HG03159 (cell line): ENCODE measurements at regions not wholly inside any gene's neighbourhood (a gene's known extent, or its start where the extent isn't known, plus 50 kb on each side); places are given as distances from the start of the nearest gene placed in this dataset.
"Not testable (repeated sequence)": the region's sequence is repeated elsewhere in the genome, so short reads cannot be mapped to it uniquely, and the experiment has no call there.

ENCODE experiments used
- ATAC-seq: cut with Tn5 transposase; IDR thresholded peaks from one replicate; pipeline ENCODE4 v1.9.1; 2021; ENCODE audit warnings: mild to moderate bottlenecking, moderate library complexity; ENCODE audit not compliant: unreplicated experiment

DNA sequence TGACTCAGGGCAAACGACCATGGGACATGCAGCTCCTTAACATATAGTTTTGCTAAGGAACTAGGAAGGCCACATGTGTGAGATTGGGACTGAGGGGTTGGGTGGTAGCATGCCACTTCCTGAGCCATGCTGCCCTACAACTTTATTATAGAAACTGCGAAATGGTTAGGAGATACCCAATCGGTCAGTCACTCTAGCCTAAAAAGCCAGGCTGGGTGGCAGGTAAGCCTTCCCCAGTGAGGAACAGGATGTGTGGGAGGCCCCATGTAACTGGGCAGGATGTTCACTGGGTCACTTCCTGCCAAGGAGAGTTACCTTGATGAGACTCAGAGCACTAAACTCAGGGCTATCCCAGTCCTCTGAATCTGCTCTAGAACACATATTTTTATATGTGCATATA is 123.5 kb downstream of the MAP3K7 start:
- ATAC-seq, result no peak

DNA sequence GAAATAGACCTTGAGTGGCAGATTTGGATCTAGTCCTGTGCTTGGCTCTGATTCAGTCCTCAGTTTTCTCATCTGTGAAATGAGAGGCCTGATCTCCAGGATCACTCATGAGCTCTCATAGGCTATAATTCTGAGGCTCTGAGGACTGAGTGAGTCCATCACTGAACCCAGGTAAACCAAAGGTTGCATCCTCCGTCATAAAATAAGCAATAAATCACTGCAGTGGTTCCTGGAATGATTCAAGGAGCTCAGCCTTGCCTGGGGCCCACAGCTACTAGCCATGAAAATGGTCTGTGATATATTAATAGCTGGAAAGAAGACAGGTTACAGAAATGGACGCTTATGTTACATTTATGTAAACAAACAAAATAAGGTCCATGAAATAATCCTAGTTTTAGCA is 124.8 kb downstream of the MAP3K7 start:
- no peak for ATAC-seq

DNA sequence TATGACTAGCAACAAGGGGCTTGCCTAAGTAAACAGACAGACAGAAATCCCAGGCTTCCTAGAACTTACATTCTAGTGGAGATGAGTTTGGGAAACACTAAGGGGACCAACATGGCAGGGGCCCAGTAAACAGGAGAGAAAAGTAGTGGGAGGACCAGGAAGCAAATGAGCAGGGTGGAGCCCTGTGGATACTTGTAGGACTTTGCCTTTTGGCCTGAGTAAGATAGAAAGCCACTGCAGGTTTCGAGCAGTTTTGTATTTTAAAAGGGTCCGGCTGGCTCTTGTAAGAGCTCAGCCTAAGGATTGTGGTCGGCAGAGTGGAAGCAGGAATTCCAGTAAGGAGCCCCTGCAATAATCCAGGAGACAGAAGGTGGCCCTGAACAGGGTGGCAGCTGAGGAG is 125.5 kb downstream of the MAP3K7 start:
- no peak for ATAC-seq

DNA sequence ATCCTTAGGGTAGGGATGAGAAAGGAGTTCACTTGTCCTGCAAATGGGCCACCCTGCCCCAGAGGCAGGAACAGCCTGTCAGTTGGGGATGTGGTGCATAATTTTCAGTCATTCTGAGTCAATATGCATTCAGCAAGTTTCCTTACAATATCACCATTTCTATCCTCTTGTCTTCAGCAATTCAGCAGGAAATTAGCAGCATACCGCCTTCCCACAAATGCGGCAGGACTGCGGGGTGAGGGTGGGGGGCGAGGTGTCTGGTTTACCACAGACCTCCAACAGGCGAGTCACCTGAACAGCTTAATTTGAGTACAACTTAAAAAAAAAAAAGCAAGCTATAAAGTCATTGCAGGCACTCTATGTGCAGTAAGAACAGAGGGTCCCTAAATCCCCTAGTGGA is 126.8 kb downstream of the MAP3K7 start:
- ATAC-seq, result no peak

- no peak for ATAC-seq
Observed at GRCh38 chr6:90459225-90459758, 127.6 kb downstream of the MAP3K7 start.

DNA sequence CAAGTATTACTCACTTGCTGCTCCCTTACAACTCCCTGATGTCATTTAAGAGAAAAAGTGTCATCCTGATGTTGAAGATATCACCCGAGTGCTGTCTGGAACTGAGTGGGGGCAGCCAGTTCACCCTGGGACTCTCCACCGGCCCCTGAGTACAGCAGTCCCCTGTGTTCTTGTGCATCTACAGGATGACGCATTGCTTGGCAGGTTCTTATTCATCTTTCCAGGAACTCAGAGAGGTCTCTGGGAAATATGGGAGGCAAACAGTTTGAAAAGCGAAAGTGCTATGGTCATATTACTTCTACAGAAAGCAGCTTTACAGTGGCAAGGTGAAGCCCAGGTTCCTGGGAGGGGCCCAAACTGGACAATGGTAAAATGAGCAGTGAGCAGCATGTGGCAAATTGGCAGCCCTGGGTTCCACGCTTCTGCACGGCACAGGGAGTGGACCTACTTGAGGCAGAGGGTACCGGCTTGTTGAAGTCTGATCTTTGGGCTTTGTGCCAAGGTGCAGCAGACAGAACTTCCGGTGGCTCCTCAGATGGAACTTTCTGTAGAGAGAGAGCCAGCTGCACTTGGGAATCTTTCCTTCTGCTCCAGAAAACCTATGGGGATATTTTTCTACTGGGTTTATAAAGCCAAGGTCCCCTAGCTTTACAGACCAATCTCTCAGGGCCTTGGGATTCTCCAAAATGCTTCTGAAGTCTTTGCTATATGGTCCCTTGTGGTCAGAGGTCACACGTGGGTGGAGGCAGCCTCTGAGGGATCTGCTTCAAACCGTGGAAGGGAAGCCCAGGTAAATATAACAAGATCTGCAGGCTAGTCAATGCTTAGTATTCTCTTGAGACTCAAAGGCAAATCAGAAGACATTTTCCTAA is 128.3 kb downstream of the MAP3K7 start:
- ATAC-seq, result no peak

DNA sequence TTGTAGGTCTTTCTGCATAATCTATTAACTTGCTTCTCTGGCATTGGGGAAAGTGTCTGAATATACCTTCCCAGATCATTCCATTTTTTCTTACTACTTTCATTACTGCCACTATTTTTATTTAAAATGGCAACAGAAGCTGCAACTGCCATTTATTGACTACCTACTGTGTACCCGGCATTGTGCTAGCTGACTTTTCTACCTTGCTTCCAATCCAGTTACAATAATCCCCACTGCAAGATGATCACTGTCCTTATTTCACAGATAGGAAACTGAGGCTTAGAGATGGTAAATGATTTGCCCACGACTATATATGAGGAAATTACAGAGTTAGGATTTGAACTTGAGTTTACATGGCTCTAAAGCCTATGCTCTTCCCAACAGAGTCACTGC is 129.0 kb downstream of the MAP3K7 start:
- ATAC-seq, result no peak

DNA sequence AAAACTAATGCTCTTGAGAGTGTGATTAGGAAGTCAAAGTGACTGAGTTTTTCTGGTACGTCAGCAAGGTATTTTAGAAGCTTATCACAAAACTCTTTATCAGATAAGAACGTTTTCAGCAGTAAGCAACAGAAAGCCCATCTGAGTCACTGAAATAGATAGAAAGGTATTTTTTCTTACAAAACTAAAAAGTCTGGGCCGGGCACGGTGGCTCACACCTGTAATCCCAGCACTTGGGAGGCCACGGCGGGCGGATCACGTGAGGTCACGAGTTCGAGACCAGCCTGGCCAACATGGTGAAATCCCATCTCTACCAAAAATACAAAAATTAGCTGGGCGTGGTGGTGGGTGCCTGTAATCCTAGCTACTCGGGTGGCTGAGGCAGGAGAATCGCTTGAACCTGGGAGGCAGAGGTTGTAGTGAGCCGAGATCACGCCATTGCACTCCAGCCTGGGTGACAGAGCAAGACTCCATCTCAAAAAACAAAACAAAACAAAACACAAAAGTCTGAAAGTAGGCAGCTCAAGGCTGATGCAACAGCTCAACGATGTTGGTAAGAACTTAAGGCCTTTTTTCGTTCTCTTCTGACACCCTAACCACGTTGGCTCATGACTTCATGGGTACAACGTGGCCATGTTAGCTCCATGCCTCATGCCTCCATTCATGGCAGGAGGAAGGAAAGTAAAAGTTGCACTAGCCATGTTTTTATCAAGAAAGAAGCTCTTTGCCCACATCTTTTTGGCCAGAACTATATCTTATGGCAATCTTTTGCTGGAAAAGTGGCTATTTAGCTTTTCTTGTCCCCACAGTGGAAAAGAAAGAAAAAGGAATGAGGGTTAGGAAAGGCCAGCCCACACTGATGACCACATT is 129.6 kb downstream of the MAP3K7 start:
- not testable (repeated sequence) for ATAC-seq

DNA sequence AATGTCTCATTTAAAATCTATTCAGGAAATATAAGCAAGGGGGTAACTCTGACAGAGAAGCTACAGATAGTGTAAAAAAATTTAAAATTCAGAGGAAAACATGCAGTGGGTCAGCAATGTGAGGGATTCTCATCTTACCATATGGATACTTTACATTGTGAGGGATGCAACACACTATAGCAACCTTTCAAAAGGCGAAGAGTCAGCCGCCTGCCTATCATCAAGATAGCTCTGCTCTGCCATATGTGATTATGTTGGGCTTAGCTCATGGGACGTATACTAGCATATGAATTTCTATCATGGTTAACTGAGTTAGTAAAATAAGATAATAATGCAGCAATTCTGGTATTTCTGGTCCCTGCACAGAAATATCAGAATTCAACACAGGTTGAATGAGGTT is 130.9 kb downstream of the MAP3K7 start:
- no peak for ATAC-seq

DNA sequence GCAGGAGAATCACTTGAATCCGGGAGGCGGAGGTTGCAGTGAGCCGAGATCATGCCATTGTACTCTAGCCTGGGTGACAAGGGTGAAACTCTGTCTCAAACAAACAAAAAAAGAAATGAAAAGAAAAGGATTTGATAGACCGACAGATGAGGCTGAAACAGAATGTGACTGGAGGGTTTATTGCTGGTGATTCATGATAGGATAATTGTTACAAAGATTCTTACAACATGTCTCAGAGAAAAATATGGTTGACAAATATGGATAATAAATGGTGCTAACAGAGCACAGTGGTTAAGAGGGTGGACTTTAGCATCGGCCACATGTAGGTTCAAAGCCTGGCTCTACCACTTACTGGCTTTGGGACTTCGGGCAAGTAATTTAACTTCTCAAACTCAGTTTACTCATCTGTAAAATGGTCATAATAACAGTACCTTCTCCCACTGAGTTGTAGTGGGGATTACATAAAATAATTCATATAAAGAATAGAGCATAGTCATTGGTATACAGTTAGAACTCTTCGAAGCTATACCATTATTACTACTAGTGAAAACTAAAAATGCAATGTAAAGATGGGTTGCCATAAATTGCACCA is 131.9 kb downstream of the MAP3K7 start:
- no peak for ATAC-seq

- no peak for ATAC-seq
Observed at GRCh38 chr6:90450268-90450953, 136.5 kb downstream of the MAP3K7 start.

- ATAC-seq, result no peak
Observed at GRCh38 chr6:90449311-90449710, 137.6 kb downstream of the MAP3K7 start.

DNA sequence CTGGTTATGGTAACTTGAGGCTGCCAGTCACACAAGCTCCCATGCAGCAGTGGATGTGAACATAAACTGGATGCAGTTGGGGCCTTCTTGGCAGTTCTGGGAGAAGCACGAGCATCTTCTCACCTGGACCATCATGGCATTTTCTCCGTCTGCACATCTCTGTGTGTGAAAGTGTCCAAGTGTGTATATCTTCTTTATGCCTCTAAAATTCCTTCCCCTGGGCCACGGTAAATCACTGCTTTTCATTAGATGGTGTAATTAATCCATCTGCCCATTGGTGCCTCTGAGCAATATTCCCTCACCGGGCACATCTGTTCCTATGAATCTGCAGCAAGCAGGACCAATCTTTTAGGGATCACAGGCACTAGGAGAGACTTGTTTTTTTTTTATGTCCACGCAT is 138.0 kb downstream of the MAP3K7 start:
- ATAC-seq, result no peak

- ATAC-seq, result no peak
Observed at GRCh38 chr6:90446164-90446563, 140.7 kb downstream of the MAP3K7 start.

DNA sequence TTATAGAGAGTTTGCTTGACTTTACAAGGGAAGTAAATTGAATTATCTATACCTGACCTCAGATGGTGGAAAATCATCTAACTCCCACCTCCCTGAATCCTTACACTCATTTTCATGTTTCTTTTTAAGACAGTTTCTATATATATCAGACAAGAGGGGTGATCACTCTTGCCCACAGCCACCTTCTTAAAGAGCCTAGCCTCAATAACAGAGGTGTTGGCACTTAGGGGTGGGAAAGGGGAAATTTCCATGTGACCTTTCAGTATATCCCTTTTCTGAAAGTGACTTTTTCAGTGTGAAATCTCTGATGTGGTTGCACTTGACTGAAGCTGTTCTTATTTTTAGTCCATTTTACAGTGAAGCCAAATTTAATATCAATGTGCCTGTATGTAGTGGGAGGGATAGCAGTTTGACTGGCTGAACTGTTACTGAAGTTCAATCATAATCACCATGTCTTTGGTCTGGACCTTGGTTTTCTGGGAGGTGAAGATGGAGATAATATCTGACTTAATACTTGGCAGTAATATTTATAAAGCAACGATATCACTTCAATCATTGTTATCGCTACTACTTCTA is 141.3 kb downstream of the MAP3K7 start:
- ATAC-seq, result no peak

DNA sequence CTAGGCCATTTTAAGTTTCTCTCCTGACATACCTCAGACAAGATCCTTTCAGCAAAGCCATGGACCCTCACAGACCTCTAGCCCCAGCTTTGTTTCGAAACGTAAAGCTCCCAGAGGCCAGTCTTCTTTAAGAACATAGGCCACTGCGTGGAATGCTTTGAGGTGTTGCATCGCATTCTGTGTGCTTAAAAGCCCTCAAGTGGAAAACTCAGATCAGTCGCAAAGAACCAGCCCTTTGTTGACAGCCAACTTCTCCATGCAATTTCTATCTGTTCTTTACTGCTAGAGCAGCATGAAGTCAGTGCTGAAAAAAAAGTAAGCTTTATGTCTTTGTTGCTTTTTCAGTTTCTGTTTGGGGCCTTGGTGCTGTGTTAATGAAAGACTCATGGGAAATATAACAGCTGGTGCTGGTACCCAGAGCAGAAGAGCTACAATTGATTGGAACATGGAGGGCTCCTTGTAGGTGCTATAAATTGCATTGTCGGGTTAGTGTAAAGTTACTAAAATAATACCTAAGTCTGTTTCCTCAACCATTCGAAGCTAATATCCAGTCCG is 142.6 kb downstream of the MAP3K7 start:
- no peak for ATAC-seq

- no peak for ATAC-seq
Observed at GRCh38 chr6:90442366-90442765, 144.5 kb downstream of the MAP3K7 start.

GRCh38 chr6:90440586-90441283 is 144.1 kb upstream of the BACH2 start:
- ATAC-seq, result no peak

DNA sequence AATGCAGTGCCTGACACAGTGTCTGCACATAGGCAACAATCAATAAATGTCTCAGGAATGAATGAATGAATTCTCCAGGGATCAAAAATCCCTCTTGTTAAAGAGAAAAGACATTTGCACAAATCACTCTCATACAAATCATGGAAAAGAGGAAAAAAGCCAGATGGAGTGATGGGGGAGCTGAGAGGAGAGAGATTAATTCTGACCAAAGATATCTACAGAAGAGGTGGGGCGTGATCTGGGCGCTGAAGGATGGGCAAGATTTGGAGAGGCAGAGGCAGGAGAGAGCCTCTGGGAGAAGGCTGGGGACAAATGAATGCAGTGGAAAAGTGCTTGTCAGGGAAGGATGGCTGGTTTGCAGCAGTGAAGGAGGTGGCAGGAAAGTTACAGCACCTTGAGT is 142.9 kb upstream of the BACH2 start:
- no peak for ATAC-seq

DNA sequence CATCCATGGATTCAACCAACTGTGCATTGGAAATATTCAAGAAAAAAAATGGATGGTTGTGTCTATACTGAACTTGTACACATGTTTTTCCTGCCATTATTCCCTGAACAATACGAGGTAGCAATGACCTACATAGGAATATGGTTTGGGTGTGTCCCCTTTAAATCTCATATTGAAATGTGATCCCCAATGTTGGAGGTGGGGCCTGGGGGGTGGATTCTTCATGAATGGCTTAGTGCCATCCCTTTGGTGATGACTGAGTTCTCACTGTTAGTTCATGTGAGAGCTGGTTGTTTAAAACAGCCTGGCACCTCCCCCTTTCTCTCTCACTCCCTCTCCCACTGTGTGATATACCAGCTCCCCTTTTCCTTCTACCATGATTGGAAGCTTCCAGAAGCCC is 139.8 kb upstream of the BACH2 start:
- no peak for ATAC-seq
